DND-41 (cell line): ENCODE measurements at regions not wholly inside any gene's neighbourhood (a gene's known extent, or its start where the extent isn't known, plus 50 kb on each side); places are given as distances from the start of the nearest gene placed in this dataset.

Source experiments
- CTCF ChIP-seq: IDR thresholded peaks from 2 replicates; pipeline ENCODE4 v1.5.1; 2012; ENCODE audit warnings: borderline replicate concordance, low read length, moderate library complexity, mild to moderate bottlenecking; ENCODE audit not compliant: poor library complexity, severe bottlenecking; ENCODE audit errors: extremely low read depth
- EZH2 ChIP-seq: IDR thresholded peaks from 3 replicates; pipeline ENCODE4 v1.6.1; 2012; ENCODE audit warnings: borderline replicate concordance, low read depth, mild to moderate bottlenecking, moderate library complexity, low read length, inconsistent platforms; ENCODE audit not compliant: severe bottlenecking

DNA sequence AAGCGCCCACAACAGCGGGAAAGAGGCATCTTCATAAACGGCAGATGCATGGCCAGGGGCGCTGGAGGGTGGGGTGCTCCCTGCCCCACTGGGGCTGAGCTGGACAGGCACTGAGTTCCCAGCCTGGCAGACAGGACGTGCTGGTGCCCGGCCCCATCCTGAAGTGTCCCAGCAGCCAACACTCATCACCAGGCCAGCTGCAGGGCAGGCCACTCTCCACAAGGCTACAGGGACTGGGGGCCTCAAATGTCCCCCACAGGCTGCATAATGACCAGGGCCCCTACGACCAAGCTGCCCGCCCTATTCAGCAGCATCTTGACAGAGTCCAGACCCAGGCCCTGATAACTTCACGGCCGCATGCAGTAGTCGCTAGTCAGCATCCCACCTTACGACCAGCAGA, 124.1 kb upstream of the IQSEC1 start:
- TF ChIP-seq CTCF (no peak), EZH2 (no peak)
